ENCODE measurements at regions not wholly inside any gene's neighbourhood (a gene's known extent, or its start where the extent isn't known, plus 50 kb on each side); places are given as distances from the start of the nearest gene placed in this dataset.

DNA sequence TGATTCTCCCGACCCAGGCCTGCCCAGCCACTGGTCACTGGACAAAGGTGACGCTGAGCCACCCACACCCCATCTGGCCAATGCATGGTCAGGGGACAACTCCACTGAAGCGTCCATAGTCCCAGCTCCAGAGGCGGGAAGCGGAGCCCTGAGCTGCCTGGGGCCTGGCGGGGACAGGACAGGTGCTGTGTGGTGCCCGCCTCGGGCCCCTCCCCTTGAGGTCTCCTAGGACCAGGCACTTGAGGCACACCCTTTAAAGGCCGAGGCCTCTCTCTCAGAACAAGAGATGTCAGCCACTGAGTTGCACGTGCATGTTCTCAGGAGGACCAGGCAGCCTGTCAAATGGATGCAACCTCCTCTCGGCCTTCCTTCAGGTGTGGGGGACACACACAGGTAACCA, 52.5 kb upstream of the PPP2R2D start:
- ChIA-PET POLR2A (no interaction called here), RAD21 (ENCODE audit: unreplicated experiment) (no interaction called here), SMC1A (ENCODE audit: uncharacterized antibody, unreplicated experiment) (no interaction called here), CTCF (no interaction called here)
- FAIRE-seq (no peak), ATAC-seq (no peak), DNase-seq (ENCODE audit: low read depth, low spot score) (no peak)
- no TSS peak for BruUV-seq (replicated peaks)
- H3K36me3 ChIP-seq (ENCODE audit: control insufficient read depth in 2 of 2, insufficient read depth in 2 of 2, low read length in 1 of 2) = no peaks in the 10 kb centered on the region
- no peak overlapping the region for H3K27ac ChIP-seq (ENCODE audit: control insufficient read depth, insufficient read depth)
- WGBS (ENCODE audit: insufficient coverage, insufficient replicate concordance, low lambda C conversion rate, missing lambda C conversion rate) = 34% methylated on average over 11 of the region's 11 CpGs
- no peaks in the 10 kb centered on the region for H4K20me1 ChIP-seq (ENCODE audit: control insufficient read depth, insufficient read depth)
- H3K4me1 ChIP-seq (ENCODE audit: control insufficient read depth, insufficient read depth, low read length) = no peaks in the 10 kb centered on the region
- no peaks in the 10 kb centered on the region for H3K79me2 ChIP-seq (ENCODE audit: control insufficient read depth, insufficient read depth, low read length)
- TF ChIP-seq ZNF274 (IDR thresholded peaks at IDR 0.05; ENCODE audit: insufficient read depth, insufficient read length) (no peak), ETV6 (conservative IDR thresholded peaks at IDR 0.05 in 1 of 2, IDR thresholded peaks at IDR 0.05 in 1 of 2; ENCODE audit: borderline replicate concordance in 1 of 2, low read depth in 1 of 2) (no peak), TCF3 (IDR thresholded peaks at IDR 0.05; ENCODE audit: borderline replicate concordance, insufficient read depth, low read depth, low read length) (no peak), CHD1 (IDR thresholded peaks at IDR 0.05; ENCODE audit: low read depth, low read length) (no peak), GABPA (IDR thresholded peaks at IDR 0.05; ENCODE audit: low read depth) (no peak), JUND (IDR thresholded peaks at IDR 0.05; ENCODE audit: low read depth, low read length) (no peak), CEBPB (IDR thresholded peaks at IDR 0.05; ENCODE audit: borderline replicate concordance in 1 of 2, low read depth in 2 of 2, low read length in 2 of 2) (no peak), RAD51 (IDR thresholded peaks at IDR 0.05) (no peak), ATF7 (IDR thresholded peaks at IDR 0.05; ENCODE audit: low read depth) (no peak), YBX1 (IDR thresholded peaks at IDR 0.05) (no peak), CREB1 (IDR thresholded peaks at IDR 0.05; ENCODE audit: low read depth) (no peak)
- TF ChIP-seq, protein P1, sequence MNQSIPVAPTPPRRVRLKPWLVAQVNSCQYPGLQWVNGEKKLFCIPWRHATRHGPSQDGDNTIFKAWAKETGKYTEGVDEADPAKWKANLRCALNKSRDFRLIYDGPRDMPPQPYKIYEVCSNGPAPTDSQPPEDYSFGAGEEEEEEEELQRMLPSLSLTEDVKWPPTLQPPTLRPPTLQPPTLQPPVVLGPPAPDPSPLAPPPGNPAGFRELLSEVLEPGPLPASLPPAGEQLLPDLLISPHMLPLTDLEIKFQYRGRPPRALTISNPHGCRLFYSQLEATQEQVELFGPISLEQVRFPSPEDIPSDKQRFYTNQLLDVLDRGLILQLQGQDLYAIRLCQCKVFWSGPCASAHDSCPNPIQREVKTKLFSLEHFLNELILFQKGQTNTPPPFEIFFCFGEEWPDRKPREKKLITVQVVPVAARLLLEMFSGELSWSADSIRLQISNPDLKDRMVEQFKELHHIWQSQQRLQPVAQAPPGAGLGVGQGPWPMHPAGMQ (IDR thresholded peaks at IDR 0.05; ENCODE audit: borderline replicate concordance) = no peak
- TF ChIP-seq, protein P2, sequence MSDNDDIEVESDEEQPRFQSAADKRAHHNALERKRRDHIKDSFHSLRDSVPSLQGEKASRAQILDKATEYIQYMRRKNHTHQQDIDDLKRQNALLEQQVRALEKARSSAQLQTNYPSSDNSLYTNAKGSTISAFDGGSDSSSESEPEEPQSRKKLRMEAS (IDR thresholded peaks at IDR 0.05; ENCODE audit: low read depth, low read length) = no peak
- TF ChIP-seq, protein P3, sequence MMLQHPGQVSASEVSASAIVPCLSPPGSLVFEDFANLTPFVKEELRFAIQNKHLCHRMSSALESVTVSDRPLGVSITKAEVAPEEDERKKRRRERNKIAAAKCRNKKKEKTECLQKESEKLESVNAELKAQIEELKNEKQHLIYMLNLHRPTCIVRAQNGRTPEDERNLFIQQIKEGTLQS (IDR thresholded peaks at IDR 0.05; ENCODE audit: borderline replicate concordance, extremely low read depth, low read depth, low read length) = no peak
- no peak overlapping the region for H3K4me2 ChIP-seq (ENCODE audit: control insufficient read depth, insufficient read depth)
- intact Hi-C loops (cut with micrococcal nuclease; ENCODE audit: unreplicated experiment) = no loop called here
- H3K9ac ChIP-seq (ENCODE audit: control insufficient read depth, insufficient read depth, low read length) = no peak overlapping the region
- in situ Hi-C loops (cut with MboI) = no loop called here
- no peak overlapping the region for H3K4me3 ChIP-seq
- H3K9me3 ChIP-seq (replicated peaks; ENCODE audit: control insufficient read depth, insufficient read depth, low read length) = no peaks in the 10 kb centered on the region; the same call in 2 of the 3 replicates
- H2AFZ ChIP-seq (ENCODE audit: control insufficient read depth, low read depth, low read length) = no peak overlapping the region
- no peaks in the 10 kb centered on the region for H3K27me3 ChIP-seq (replicated peaks in 1 of 2; ENCODE audit: control insufficient read depth in 2 of 2, insufficient read depth in 2 of 2, low read length in 1 of 2)
